HG03469 (cell line): ENCODE measurements at regions not wholly inside any gene's neighbourhood (a gene's known extent, or its start where the extent isn't known, plus 50 kb on each side); places are given as distances from the start of the nearest gene placed in this dataset.
"Not testable (repeated sequence)": the region's sequence is repeated elsewhere in the genome, so short reads cannot be mapped to it uniquely, and the experiment has no call there.

ENCODE experiments used
- ATAC-seq: cut with Tn5 transposase; IDR thresholded peaks from one replicate; pipeline ENCODE4 v1.9.1; 2021; ENCODE audit warnings: mild to moderate bottlenecking, moderate library complexity, moderate number of reproducible peaks; ENCODE audit not compliant: unreplicated experiment

DNA sequence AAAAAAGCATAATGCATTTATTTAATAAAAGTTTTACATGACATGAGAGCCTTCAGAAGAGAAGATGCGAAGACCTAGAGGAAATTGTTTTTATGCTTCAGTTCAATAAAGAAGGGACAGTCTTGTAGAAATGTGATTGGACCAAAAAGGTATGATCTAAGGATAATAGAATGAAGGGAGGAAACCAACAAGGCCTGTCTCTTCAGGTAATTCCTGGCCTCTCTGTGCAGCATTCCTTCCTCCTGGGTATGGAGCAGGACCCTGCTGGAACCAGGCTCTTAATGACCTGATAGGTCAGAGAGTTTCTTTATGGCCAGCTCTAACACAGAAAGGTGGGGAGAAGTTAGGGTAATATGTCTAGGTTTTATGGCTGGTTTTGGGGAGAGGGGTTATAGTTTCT, 162.8 kb upstream of the HEY2 start:
- ATAC-seq, result no peak

DNA sequence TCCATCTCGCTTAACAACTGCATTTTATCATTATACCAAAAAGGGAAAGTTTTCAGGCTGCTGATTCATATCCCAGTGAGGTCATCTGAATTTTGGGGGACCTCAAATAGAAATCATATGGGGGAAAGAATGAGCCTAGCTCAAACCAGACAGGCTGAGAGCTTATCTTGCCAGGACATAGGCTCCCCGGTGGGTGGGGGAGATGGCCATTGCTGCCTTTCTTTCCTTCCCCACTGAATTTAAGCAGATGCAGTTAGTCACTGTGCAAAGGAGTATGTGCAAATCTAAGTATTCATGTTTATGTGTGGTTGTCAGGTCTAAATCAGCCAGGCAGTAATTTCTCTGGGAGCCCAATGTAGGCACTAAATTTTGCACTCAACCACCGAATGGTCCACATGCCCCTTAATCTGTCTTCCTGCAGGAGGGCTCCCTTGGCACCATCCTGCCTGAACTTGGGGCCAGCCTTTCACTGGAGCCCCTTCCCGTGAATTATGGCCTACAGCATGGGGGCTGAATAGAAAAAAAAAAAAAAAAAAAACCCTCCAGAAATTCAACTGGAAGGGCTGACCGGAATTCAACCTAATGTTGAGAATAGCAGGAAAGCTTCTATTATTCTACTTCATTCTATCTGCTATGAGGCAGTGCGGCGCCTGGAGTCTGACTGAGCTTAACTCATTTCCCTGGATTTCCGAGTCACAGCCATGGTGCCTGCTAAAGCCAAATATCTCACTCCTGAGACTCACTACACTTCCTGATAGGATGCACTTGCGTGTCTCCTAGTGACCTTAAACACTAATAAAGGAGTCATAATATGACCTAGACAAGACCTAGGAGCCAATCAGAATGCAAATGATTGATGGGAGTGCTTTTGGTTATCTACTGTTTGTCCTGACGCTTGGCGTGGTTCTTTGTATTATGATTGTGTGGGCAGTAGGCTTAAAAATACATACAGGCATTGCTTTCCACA, 161.5 kb upstream of the HEY2 start:
- ATAC-seq, result no peak

DNA sequence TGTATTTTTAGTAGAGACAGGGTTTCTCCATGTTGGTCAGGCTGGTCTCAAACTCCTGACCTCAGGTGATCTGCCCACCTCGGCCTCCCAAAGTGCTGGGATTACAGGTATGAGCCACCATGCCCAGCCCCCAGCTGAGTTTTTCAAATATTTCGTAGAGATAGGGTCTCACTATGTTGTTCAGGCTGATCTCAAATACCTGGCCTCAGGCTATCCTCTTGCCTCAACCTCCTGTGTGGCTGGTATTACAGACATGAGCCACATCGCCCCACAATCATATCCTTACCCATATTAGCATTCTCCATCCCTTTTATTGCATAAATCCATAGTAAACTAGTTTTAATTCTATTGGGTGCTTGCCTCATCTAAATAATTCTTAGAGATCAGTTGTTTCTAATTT, 157.6 kb upstream of the HEY2 start:
- ATAC-seq, result not testable (repeated sequence)

DNA sequence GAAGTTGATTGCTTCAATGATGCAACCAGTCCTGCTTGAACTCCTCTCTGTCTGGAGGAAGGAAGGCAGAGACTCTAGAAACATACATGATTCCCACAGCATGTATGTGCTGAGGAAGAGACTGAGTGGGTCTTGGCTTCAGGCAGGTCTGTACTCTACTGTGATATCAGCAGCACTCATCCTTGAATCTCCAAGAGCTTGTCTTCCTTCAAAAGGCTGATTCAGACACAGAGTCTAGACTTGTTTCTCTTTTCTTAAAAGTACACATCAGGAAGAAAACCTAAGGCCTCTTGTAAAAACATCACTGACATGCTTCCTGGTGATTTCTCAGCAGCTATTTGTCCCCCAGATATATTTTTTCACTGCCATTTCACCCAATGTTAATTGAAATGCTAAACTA, 155.7 kb upstream of the HEY2 start:
- ATAC-seq, result no peak

DNA sequence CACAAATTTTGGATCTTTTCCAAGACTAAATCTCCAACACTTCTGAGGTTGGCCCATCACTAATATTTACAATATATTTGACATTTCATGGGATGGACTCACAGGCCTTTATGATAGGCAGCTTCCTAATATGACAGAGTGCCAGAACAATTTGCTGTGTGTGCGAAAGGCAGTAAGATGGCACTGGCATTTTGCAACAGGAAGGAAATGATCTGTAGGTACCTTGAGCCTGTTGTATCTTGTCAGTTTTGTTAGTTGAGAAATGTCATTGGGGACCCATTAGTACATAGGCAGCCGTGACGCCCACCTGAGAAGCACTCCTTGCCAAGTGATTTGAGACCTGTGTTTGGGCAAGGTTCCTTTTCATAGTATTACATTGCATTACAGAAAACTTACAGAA, 153.4 kb upstream of the HEY2 start:
- no peak for ATAC-seq

DNA sequence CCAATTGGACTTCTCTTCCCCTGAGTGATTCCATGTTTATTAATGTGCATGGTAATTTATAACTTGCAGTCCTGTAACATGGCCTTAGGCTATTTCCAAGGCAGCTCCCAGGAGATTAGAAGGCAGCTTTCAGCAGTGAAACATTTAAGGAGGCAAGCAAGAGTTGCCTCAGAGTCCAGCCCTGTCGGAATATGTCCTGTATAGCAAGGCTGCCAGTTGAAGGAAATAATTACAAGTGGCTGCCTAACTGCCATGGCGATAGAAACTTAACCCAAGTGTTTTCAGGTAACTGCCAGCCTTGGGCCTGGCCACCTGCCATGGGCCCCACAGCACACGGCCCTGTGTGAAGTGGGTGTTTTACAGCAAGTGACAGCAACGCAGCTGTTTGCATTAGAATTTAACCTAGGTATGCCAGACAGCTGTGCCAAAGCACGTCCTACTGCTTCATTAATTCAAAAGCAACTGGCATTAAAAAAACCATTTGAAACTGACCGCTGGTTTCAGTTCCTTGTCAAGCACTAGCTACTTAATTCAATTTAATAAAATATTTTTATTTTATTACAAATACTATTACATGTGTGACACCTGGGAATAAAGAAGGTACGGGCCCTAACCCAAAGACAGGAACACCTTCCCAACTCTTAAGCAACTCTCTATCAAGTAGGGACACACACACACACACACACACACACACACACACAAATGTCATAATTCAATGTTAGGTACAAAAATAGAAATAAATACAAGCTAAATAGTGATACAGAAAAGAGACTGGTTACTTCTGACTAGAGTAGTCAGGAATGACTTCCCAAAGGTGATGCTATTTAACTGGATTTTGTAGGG, 151.8 kb upstream of the HEY2 start:
- ATAC-seq, result no peak

DNA sequence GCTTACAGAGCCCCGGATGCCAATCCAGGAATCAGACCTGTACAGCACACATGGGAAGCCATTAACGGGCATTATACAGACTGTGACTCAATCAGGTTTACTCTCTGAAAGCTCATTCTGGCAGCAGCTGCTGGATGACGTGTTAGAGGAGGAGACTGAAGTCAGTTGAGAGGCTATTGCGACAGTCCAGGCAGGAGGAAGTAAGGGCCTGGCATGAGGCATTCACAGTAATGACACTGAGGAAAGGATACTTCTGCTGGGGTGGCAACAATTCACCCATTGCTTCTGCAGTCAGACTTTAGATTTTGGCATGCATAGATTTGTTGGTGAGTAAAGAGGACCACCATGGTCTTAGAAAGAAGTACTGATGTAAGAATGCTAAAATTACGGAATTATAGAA, 151.0 kb upstream of the HEY2 start:
- no peak for ATAC-seq

DNA sequence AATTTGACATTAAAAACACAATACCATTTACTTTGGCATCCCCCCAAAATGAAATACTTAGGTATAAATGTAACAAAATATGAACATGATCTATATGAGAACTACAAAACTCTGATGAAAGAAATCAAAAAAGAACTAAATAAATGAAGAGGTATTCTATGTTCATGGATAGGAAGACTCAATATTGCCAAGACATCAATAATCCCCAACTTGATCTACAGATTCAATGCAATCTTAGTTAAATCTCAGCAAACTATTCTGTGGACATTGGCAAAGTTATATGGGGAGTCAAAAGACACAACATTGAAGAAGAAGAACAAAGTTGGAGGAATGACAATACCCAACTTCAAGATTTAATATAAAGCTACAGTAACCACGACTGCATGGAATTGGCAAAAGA, 145.2 kb upstream of the HEY2 start:
- no peak for ATAC-seq

DNA sequence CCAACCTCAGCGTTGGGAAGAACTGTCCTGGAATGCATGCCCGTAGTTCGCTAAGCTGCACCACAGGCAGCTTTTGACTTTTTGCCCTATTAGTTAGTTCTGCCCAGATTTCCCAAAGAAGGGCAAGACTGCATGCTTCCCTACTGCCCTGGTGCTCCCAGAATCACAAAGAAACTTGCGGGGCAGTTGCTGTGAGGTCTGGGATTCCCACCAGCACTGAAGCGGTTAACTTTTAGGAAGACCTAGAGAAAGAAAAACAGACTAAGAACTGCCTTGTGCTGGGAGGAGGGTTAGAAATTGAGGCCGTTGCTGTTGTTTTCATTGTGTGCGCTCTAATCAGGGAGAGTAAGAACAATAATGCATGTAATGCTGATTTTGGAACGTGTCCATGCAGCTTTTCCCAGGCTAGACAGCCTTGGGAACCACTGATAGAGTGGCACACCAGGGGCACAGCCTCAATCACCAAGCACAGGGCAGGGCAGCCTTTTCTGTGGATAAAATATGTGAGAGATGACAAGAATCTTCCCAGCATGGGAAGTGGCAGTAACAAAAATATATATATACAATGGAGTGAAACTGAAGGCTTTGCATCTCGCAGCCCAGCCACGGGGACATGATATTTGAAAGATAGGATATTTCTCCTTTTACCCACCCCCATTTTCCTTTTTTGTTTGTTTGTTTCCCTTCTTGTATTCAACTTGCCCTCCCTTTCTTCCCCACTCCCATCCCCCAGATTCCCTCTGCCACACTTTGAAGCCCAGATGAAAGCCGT, 137.7 kb upstream of the HEY2 start:
- ATAC-seq, result no peak

DNA sequence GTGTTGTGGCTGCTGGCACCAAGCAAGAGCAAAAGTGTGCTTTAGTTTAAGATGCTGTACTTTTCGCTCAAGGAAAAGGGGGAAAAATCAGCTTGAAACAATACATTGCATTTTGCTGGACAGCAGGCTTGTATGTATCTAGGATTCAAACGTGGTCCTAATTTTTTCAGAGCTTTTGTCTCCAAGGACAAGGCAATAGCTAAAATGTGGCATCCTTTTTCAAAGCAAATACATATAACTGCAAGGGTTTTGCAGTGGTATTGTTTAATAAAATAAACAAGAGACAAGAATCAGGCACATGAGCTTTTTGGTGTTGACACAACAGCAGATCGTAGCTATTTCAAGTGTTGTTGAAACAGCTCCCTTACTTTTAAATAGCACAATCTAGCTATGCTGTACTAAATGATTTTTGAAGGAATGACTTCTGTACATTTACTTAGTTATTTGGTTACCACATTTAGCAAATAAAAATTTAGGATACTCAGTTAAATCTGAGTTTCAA, 137.0 kb upstream of the HEY2 start:
- no peak for ATAC-seq

DNA sequence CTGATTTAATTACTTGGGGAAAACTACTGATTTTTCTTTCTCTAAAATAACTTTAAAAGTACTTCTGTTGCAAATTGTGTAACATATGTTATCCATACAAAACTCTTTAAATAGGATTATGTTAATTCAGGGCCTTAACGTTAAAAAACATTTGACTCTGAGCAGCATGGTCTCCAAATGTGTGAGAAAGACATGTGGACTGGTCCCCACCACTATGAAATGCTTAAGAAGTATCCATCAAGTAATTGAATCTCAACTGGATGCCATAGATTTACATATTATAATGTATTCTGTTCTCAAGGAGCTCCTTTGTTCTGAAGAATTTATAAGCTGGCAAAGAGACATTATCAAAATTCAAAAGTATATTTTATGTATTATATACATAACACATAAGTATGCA, 130.8 kb upstream of the HEY2 start:
- no peak for ATAC-seq

DNA sequence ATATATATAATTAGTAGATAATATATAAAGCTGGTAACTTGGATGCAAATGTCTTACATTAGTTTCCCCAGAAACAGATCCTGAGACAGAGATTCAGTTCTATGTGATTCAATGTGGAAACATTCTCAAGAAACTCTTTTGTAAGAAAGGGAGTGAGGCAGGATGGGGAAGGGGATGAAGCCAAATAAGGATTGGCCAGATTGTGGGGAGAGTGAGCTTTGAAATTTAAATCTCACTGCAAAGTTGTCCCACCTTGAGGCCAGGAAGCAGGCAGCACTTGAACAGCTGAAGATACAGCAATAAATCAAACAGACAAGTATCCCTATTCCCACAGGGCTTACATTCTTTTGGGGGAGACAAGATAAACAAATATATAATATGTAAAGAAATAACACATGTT, 126.3 kb upstream of the HEY2 start:
- ATAC-seq, result no peak

DNA sequence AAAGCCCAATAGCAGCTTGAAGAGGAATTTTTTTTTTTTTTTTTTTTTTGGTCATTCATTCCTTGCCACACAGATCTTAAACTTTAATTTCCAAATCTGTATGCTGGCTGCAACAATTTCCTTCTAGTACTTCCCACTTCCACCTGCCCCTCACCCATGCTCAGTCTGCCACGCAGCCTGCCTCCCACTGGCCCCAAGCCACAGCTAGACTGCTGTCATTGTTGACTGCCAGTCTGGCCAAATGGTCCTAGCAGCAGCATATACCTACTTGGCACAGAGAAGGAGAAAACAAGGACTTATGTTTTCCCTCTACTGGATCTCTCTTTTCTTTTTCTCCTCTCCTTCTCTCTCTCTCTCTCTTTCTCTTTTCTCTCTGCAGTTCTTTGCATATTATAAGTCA, 118.3 kb upstream of the HEY2 start:
- no peak for ATAC-seq

DNA sequence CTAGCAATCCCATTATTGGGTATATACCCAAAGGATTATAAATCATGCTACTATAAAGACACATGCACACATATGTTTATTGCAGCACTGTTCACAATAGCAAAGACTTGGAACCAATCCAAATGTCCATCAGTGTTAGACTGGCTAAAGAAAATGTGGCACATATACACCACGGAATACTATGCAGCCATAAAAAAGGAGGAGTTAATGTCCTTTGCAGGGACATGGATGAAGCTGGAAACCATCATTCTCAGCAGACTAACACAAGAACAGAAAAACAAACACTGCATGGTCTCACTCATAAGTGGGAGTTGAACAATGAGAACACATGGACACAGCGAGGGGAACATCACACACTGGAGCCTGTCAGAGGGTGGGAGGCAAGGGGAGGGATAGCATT, 113.4 kb upstream of the HEY2 start:
- not testable (repeated sequence) for ATAC-seq

DNA sequence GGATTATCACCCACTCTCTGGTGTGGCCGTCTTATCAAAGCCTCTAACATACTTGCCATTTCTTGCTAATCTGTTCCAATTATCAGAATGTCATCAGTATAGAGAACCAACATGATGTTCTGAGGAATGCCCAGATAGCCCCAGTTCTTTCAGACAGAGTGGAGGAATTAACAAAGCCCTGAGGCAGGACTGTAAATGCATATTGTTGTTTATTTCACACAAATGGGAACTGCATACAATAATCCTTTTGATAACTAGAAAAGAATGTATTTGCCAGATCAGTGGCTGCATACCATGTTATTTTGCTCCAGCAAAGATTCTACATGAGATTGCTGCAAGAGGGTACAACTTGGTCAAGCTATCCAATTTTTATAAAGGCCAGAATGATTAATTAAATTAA, 112.8 kb upstream of the HEY2 start:
- ATAC-seq, result no peak

DNA sequence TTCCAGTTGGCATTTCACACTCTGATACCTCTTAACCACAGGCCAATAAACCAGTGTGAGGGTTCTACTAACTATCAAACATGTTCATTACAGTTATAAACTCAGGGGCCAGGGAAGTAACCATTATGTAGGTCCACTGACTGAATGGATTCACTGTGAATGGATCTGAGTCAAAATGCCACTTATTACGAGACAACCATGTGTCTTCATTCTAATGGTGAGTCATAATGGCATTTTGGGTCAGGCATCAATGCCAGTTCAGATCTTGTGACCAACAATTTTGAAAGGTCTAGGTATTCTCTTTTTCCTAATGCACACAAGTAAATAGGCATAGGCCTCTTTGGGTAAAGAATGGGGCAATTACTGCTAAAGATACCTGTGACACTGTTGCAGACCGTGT, 112.2 kb upstream of the HEY2 start:
- no peak for ATAC-seq

DNA sequence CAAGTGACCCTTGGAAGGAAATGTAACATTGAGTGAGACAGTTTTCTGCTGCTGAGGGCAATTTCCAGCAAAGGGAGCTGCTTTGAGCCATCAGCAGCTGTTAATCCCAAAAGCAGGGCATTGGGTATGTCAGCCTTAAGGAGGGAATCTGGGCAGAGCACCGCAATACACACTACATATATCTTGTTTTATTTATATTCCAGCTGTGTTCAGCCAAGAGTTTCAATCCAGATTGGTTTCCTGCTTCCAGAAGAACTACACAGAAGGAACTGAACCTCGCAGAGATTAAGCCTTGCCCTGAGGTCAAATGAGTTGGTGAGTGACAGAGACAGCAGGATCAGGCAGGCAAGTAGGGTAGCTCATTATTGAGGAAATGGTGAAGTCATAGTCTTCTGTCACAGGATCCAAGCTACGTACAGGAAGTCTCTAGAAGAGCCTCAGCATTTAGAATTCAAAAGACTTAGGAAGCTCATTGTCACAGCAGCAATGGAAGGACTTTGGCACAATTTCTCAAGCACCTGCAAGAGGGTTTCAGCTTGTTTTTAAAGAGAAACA, 109.9 kb upstream of the HEY2 start:
- ATAC-seq, result no peak

DNA sequence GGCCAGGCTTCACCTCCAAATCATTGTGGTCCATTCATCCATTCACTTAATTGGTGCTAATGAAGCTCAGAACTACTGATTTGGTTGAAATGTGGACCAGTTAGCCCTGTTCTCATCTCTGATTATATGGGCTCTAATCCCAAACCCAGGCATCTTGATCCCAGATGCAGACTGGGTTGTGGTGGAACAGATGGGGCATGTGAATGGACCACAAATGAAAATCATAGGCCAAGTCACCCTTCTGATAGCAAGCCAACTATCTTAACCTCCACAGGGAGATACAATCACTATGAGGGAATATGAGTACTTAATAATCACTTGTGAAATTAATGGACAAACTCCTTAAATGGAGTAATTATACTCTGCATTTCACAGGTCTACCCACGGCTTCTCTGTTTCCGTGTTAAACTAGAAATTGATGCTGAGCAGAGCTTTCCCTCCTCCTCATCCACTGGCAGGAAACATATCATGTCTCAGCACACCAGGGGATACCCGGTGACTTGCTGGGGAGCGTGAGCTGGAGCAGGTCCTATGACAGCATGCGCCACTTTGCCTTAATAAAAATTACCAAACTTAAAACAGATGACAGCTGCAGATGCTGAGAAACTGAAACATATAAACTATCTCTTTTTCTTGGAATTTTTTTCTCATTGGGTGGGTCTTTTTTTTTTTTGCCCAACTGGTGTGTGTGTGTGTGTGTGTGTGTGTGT, 108.8 kb upstream of the HEY2 start:
- no peak for ATAC-seq

DNA sequence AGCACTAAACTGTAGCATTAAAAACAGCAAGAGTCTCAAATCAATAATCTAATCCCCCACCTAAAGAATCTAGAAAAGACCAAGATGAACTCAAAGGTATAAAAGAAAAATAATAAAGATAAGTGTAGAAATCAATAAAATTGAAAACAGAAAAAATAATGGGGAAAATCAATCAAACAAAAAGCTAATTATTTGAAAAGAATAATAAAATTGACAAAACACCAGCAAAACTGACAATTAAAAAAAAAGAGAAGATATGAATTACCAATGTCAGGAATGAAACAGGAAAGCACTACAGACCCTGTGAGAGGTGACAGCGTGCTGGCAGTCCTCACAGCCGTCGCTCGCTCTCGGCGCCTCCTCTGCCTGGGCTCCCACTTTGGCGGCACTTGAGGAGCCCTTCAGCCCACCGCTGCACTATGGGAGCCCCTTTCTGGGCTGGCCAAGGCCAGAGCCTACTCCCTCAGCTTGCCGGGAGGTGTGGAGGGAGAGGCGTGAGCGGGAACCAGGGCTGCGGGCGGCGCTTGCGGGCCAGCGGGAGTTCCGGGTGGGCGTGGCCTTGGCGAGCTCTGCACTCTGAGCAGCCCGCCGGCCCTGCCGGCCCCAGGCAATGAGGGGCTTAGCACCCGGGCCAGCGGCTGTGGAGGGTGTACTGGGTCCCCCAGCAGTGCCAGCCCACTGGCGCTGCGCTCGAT, 105.3 kb upstream of the HEY2 start:
- ATAC-seq, result not testable (repeated sequence)
